PC-3 (cell line): ENCODE measurements at regions not wholly inside any gene's neighbourhood (a gene's known extent, or its start where the extent isn't known, plus 50 kb on each side); places are given as distances from the start of the nearest gene placed in this dataset.

Experiments
- ATAC-seq: fragments of 200-7000 bp; cut with Tn5 transposase; 2 replicates; pipeline ENCODE4 v1.9.1; 2020; ENCODE audit warnings: mild to moderate bottlenecking, moderate library complexity
- BruUV-seq: library from RNA; stranded (reverse); fragments of 400-500 nt; replicated peaks from 2 replicates; lab custom pipeline; 2021; lab: Mats Ljungman, UMichigan
- CTCF ChIA-PET: fragments of 300-600 bp; sonication (Branson Sonifier 250); formaldehyde crosslinking; loops from one replicate; lab custom pipeline; 2022; ENCODE audit warnings: antibody characterized with exemption; lab: Charles Lee
- POLR2A ChIA-PET: fragments of 300-600 bp; sonication (Branson Sonifier 250); formaldehyde crosslinking; loops from one replicate; lab custom pipeline; 2022; ENCODE audit warnings: antibody characterized with exemption; ENCODE audit not compliant: unreplicated experiment; lab: Charles Lee
- DNase-seq: peaks from one replicate; pipeline ENCODE4 v3.0.0-alpha.2; 2015
- H2AFZ ChIP-seq: fragments of 300-600 bp; sonication (generic); 2 replicates; pipeline ENCODE4 v1.6.0; 2016; ENCODE audit warnings: antibody characterized with exemption, low read length
- H3F3A ChIP-seq: fragments of 300-600 bp; sonication (generic); one replicate; pipeline ENCODE4 v1.6.0; 2017; ENCODE audit warnings: antibody characterized with exemption, low read length, control low read depth, mild to moderate bottlenecking; ENCODE audit not compliant: unreplicated experiment
- H3K27ac ChIP-seq: fragments of 300-600 bp; sonication (generic); 2 replicates; pipeline ENCODE4 v1.5.1; 2016; ENCODE audit warnings: mild to moderate bottlenecking, low read length
- H3K27me3 ChIP-seq: fragments of 300-600 bp; sonication (generic); 2 replicates; pipeline ENCODE4 v1.6.1; 2016; ENCODE audit warnings: low read length, mixed read lengths
- H3K36me3 ChIP-seq: fragments of 300-600 bp; sonication (generic); 2 replicates; pipeline ENCODE4 v1.6.1; 2016; ENCODE audit warnings: low read depth, mixed run types, low read length, mixed read lengths
- H3K4me1 ChIP-seq: fragments of 300-600 bp; sonication (generic); 2 replicates; pipeline ENCODE4 v1.5.1; 2016; ENCODE audit warnings: low read length; ENCODE audit not compliant: insufficient read depth
- H3K4me2 ChIP-seq: fragments of 300-600 bp; sonication (generic); 2 replicates; pipeline ENCODE4 v1.6.0; 2016; ENCODE audit warnings: low read length
- H3K4me3 ChIP-seq: fragments of 300-600 bp; sonication (generic); 2 replicates; pipeline ENCODE4 v1.5.1; 2016; ENCODE audit warnings: mild to moderate bottlenecking, low read length, mixed read lengths
- H3K79me2 ChIP-seq: fragments of 300-600 bp; sonication (generic); 2 replicates; pipeline ENCODE4 v1.6.1; 2017; ENCODE audit warnings: low read length, mixed read lengths
- H3K9ac ChIP-seq: fragments of 300-600 bp; sonication (generic); 2 replicates; pipeline ENCODE4 v1.6.0; 2016; ENCODE audit warnings: mild to moderate bottlenecking, low read length
- H3K9me2 ChIP-seq: fragments of 300-600 bp; sonication (generic); replicated peaks from 2 replicates; pipeline ENCODE4 v1.6.1; 2016; ENCODE audit warnings: mixed run types, low read length, mixed read lengths
- H3K9me3 ChIP-seq: fragments of 300-600 bp; sonication (generic); 2 replicates; pipeline ENCODE4 v1.6.1; 2016; ENCODE audit warnings: low read length, mixed read lengths
- H4K20me1 ChIP-seq: fragments of 300-600 bp; sonication (generic); 2 replicates; pipeline ENCODE4 v1.6.1; 2016; ENCODE audit warnings: low read length, mixed read lengths
- EZH2 ChIP-seq: fragments of 300-600 bp; sonication (generic); IDR thresholded peaks from one replicate; pipeline ENCODE4 v1.6.1; 2017; ENCODE audit warnings: antibody characterized with exemption, mild to moderate bottlenecking, low read length; ENCODE audit not compliant: unreplicated experiment
- EZH2phosphoT487 ChIP-seq: fragments of 300-600 bp; sonication (generic); IDR thresholded peaks from 2 replicates; pipeline ENCODE4 v1.6.1; 2018; ENCODE audit warnings: mild to moderate bottlenecking, antibody characterized with exemption, low read length, borderline replicate concordance
- intact Hi-C: fragments of 100-400 bp; cut with micrococcal nuclease; formaldehyde crosslinking; loops from 2 replicates; pipeline ENCODE4 v1.9.0; 2023
- TF ChIP-seq, protein P1 (sequence below): fragments of 300-600 bp; sonication (generic); conservative IDR thresholded peaks from 2 replicates; pipeline ENCODE4 v1.5.1; 2017; ENCODE audit warnings: antibody characterized with exemption, low read depth, mild to moderate bottlenecking, low read length

- no peaks in the 10 kb centered on the region for H3F3A ChIP-seq
- BruUV-seq = no TSS peak
- no peaks in the 10 kb centered on the region for H3K79me2 ChIP-seq
- H3K36me3 ChIP-seq = no peaks in the 10 kb centered on the region
- no peak overlapping the region for H3K9ac ChIP-seq
- H3K9me3 ChIP-seq = no peaks in the 10 kb centered on the region
- H3K27ac ChIP-seq = no peak overlapping the region
- H3K4me2 ChIP-seq = no peak overlapping the region
- no peaks in the 10 kb centered on the region for H3K4me1 ChIP-seq
- no peaks in the 10 kb centered on the region for H3K9me2 ChIP-seq
- H3K27me3 ChIP-seq = no peaks in the 10 kb centered on the region
- no peak for ATAC-seq
- no peak for DNase-seq
- CTCF ChIA-PET = no interaction called here
- POLR2A ChIA-PET = no interaction called here
- no peak overlapping the region for H3K4me3 ChIP-seq
- H4K20me1 ChIP-seq = no peaks in the 10 kb centered on the region
- intact Hi-C loops = no loop called here
- no peak overlapping the region for H2AFZ ChIP-seq
- TF ChIP-seq EZH2 = no peak
- TF ChIP-seq EZH2phosphoT487 = no peak
- TF ChIP-seq, protein P1, sequence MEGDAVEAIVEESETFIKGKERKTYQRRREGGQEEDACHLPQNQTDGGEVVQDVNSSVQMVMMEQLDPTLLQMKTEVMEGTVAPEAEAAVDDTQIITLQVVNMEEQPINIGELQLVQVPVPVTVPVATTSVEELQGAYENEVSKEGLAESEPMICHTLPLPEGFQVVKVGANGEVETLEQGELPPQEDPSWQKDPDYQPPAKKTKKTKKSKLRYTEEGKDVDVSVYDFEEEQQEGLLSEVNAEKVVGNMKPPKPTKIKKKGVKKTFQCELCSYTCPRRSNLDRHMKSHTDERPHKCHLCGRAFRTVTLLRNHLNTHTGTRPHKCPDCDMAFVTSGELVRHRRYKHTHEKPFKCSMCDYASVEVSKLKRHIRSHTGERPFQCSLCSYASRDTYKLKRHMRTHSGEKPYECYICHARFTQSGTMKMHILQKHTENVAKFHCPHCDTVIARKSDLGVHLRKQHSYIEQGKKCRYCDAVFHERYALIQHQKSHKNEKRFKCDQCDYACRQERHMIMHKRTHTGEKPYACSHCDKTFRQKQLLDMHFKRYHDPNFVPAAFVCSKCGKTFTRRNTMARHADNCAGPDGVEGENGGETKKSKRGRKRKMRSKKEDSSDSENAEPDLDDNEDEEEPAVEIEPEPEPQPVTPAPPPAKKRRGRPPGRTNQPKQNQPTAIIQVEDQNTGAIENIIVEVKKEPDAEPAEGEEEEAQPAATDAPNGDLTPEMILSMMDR = no peak
Observed at GRCh38 chr5:67814569-67815311, 400.8 kb upstream of the PIK3R1 start.

- intact Hi-C loops = no loop called here
- Histone ChIP-seq H3F3A (no peaks in the 10 kb centered on the region), H3K4me3 (no peak overlapping the region), H3K9ac (no peak overlapping the region), H3K4me2 (no peak overlapping the region), H3K4me1 (no peaks in the 10 kb centered on the region), H4K20me1 (no peaks in the 10 kb centered on the region), H3K27ac (no peak overlapping the region), H2AFZ (no peak overlapping the region), H3K36me3 (no peaks in the 10 kb centered on the region), H3K79me2 (no peaks in the 10 kb centered on the region), H3K27me3 (no peaks in the 10 kb centered on the region), H3K9me2 (no peaks in the 10 kb centered on the region), H3K9me3 (no peaks in the 10 kb centered on the region)
- ATAC-seq (no peak), DNase-seq (no peak)
- CTCF ChIA-PET = no interaction called here
- POLR2A ChIA-PET = no interaction called here
- TF ChIP-seq, protein P1 = no peak
- TF ChIP-seq EZH2 (no peak), EZH2phosphoT487 (no peak)
- BruUV-seq = no TSS peak
Observed at GRCh38 chr5:67813877-67814539, 401.5 kb upstream of the PIK3R1 start.

DNA sequence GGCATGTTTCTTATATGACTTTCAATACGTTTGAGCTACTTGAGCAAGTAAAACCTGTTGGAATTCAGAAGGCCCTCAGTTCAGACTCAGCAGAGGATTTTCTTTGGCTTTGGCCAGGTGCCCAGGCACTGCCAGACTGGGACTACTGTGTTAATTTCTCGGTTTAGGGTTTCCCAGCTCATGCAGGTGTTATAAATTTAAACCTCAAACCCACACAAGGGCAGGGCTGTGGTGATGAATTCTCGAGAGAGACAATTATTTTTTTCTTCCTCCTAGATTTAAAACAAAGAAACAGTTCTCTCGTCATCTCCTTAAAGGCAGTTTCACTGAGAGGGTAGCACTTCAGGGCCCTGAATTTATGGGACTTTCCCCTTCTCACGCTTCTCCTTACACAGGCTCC is 406.0 kb upstream of the PIK3R1 start:
- ChIA-PET CTCF (no interaction called here), POLR2A (no interaction called here)
- TF ChIP-seq, protein P1 = no peak
- TF ChIP-seq EZH2phosphoT487 (no peak), EZH2 (no peak)
- Histone ChIP-seq H3K4me1 (no peaks in the 10 kb centered on the region), H3K9ac (no peak overlapping the region), H3K9me3 (no peaks in the 10 kb centered on the region), H3K9me2 (no peaks in the 10 kb centered on the region), H2AFZ (no peak overlapping the region), H3F3A (no peaks in the 10 kb centered on the region), H3K27ac (no peak overlapping the region), H3K79me2 (no peaks in the 10 kb centered on the region), H3K4me3 (no peak overlapping the region), H3K36me3 (no peaks in the 10 kb centered on the region), H3K4me2 (no peak overlapping the region), H4K20me1 (no peaks in the 10 kb centered on the region), H3K27me3 (no peaks in the 10 kb centered on the region)
- DNase-seq = no peak
- no peak for ATAC-seq
- intact Hi-C loops = no loop called here
- BruUV-seq = no TSS peak
